ENCODE measurements at regions not wholly inside any gene's neighbourhood (a gene's known extent, or its start where the extent isn't known, plus 50 kb on each side); places are given as distances from the start of the nearest gene placed in this dataset.

DNA sequence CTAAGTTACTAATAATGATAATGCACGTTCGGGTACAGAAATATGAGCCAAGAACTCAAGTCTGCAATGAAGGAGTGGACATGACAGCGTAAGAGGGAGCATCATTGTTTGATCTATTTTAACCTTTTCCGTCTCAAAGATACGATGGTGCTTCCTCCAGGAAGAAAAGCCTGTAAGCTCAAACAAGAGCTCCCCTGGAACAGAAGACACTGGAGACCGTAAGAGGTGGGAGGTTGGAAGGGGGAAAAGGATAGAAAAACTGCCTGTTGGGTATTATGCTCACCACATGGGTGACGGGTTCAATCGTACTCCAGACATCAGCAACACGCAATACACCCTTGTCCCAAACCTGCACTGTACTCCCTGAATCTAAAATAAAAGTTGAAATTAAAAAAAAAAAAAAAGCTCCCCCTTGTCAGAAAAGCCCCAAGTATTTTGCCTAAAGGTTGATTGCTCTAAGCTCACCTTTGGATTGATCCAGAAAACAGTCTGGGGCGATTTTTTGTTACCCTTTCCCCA, 180.5 kb downstream of the TRIM27 start:
- intact Hi-C loops (cut with DNase I), result no loop called here
- H3K9me3 ChIP-seq, result no peaks in the 10 kb centered on the region
- DNase-seq (no peak), ATAC-seq (no peak)
- TF ChIP-seq CTCF (IDR thresholded peaks at IDR 0.05), result no peak
- peaks cover 93% of the 10 kb centered on the region for H3K27me3 ChIP-seq
- no peaks in the 10 kb centered on the region for H3K4me1 ChIP-seq
- no peaks in the 10 kb centered on the region for H3K36me3 ChIP-seq
- H3K27ac ChIP-seq, result no peak overlapping the region
- no peak overlapping the region for H3K4me3 ChIP-seq

DNA sequence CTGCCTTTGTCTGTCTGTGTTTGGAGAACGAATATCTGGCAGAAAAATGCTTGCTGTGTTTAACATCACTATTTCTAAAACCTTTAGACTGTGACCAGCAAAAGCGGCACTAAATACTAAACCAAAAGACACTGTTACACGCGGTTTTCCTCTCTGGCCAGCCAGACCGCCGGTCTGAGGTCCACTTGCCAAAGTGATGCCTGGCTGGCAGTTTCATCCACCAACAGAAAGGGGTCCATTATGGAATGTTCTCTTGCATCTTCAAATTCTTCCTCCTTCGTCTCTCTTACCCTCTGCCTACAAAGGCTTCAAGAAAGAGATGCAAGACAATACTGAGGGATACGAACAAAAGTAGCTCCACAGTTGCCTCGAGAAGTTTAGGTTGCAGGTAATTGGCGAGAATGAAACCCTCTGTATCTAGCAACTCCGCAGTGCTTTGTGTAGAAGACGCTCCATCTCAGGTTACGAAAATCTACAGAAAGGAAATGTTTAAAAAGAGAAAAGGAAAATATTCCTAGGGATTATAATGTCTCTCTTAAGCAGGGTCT, 176.6 kb downstream of the TRIM27 start:
- no peak for ATAC-seq
- H3K4me3 ChIP-seq, result no peak overlapping the region
- H3K36me3 ChIP-seq, result no peaks in the 10 kb centered on the region
- H3K27ac ChIP-seq, result no peak overlapping the region
- peaks cover 69% of the 10 kb centered on the region for H3K27me3 ChIP-seq
- no peaks in the 10 kb centered on the region for H3K4me1 ChIP-seq
- intact Hi-C loops (cut with DNase I), result no loop called here
- no peaks in the 10 kb centered on the region for H3K9me3 ChIP-seq
- DNase-seq, result no peak
- no peak for TF ChIP-seq CTCF (IDR thresholded peaks at IDR 0.05)

DNA sequence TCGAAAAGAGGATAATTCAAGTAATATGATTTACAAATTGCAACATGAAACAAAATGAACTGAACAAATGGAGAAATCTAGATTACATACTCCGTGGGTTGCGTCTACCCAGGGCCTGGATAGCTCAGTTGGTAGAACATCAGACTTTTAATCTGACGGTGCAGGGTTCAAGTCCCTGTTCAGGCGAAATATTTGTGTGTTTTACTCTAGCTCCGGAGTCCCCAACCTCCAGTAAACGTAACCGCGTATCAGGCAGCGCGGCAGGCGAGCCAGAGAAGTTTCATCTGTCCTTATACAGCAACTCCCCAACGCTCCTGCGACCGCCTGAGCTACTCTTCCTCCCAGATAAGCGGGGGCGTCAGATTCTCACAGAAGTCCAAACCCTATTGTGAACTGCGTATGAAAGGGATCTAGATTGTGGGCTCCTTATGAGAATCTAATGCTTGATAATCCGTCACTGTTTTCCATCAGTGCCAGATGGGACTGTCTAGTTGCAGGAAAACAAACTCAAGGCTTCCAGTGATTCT, 176.1 kb downstream of the TRIM27 start:
- no peaks in the 10 kb centered on the region for H3K4me1 ChIP-seq
- no peaks in the 10 kb centered on the region for H3K9me3 ChIP-seq
- intact Hi-C loops (cut with DNase I), result no loop called here
- no peak for DNase-seq
- no peak overlapping the region for H3K27ac ChIP-seq
- ATAC-seq, result no peak
- TF ChIP-seq CTCF (IDR thresholded peaks at IDR 0.05), result no peak
- no peaks in the 10 kb centered on the region for H3K36me3 ChIP-seq
- H3K27me3 ChIP-seq, result peaks cover 63% of the 10 kb centered on the region
- H3K4me3 ChIP-seq, result no peak overlapping the region

DNA sequence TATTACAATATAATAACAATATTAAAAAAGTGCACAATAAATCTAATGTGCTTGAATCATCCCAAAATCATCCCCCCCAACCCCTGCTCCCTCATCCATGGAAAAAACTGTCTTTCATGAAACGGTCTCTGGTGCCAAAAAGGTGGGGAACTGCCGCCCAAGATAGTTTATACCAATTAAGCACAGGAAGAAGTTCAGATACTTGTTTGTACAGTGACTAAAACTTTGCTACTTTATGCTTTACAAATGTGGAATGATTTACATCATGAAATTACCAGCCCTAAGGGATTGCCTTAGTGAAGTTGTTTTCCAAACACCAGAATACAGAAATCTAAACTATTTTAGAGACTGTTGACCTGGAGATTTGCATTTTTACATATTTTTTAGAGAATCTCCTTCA, 175.6 kb downstream of the TRIM27 start:
- intact Hi-C loops (cut with DNase I), result no loop called here
- no peak for DNase-seq
- H3K27me3 ChIP-seq, result peaks cover 62% of the 10 kb centered on the region

GRCh38 chr6:28750926-28751458, 172.8 kb downstream of the TRIM27 start:
- H3K9me3 ChIP-seq, result no peaks in the 10 kb centered on the region
- TF ChIP-seq CTCF (IDR thresholded peaks at IDR 0.05), result no peak
- H3K4me3 ChIP-seq, result no peak overlapping the region
- no peak for DNase-seq
- H3K36me3 ChIP-seq, result no peaks in the 10 kb centered on the region
- peaks cover 49% of the 10 kb centered on the region for H3K27me3 ChIP-seq
- H3K27ac ChIP-seq, result no peak overlapping the region
- intact Hi-C loops (cut with DNase I), result no loop called here
- no peaks in the 10 kb centered on the region for H3K4me1 ChIP-seq
- no peak for ATAC-seq

More for the DNA sequence above, 175.6 kb downstream of the TRIM27 start:
- Histone ChIP-seq H3K27ac (no peak overlapping the region), H3K4me1 (no peaks in the 10 kb centered on the region), H3K36me3 (no peaks in the 10 kb centered on the region), H3K9me3 (no peaks in the 10 kb centered on the region), H3K4me3 (no peak overlapping the region)
- no peak for ATAC-seq
- no peak for TF ChIP-seq CTCF (IDR thresholded peaks at IDR 0.05)
